ENCODE measurements at regions not wholly inside any gene's neighbourhood (a gene's known extent, or its start where the extent isn't known, plus 50 kb on each side); places are given as distances from the start of the nearest gene placed in this dataset.

GRCh38 chr1:60415696-60416095 is 342.1 kb upstream of the C1orf87 start:
- no peak for TF ChIP-seq POLR2AphosphoS5 (IDR thresholded peaks at IDR 0.05)
- no peak for TF ChIP-seq EP300 (IDR thresholded peaks at IDR 0.05)
- no peak for TF ChIP-seq POLR2A (IDR thresholded peaks at IDR 0.05)
- no peak for TF ChIP-seq CTCF (IDR thresholded peaks at IDR 0.05)
- no peak for DNase-seq (ENCODE audit: low spot score in 2 of 2)
- no peak overlapping the region for H3K27ac ChIP-seq
- H3K4me1 ChIP-seq, result no peaks in the 10 kb centered on the region
- H3K36me3 ChIP-seq, result no peaks in the 10 kb centered on the region
- no peak overlapping the region for H3K4me3 ChIP-seq
- H3K9me3 ChIP-seq, result no peaks in the 10 kb centered on the region
- H3K27me3 ChIP-seq, result no peaks in the 10 kb centered on the region

DNA sequence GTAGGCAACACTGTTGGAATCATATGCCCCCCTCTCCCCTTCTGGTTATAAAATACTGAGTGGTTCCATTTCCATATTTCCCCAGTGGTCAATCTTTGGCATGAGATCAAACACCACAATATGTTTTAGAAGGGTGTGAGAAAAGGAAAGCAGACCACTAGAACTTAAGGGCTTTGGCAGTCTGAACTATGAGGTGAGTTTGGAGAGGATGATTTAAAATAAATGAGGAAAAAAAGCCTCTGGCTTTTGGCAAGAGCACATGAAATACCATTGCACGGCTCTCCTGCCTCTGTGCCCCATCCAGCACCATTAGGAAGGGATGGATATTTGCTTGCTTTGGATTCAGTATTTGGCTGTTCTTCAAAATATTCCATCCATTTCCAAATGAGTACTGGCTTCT is 339.5 kb upstream of the C1orf87 start:
- no peaks in the 10 kb centered on the region for H3K9me3 ChIP-seq
- H3K27ac ChIP-seq, result no peak overlapping the region
- DNase-seq (ENCODE audit: low spot score in 2 of 2), result no peak
- no peaks in the 10 kb centered on the region for H3K4me1 ChIP-seq
- 25% methylated on average over 1 of the region's 1 CpG for WGBS
- no peaks in the 10 kb centered on the region for H3K36me3 ChIP-seq
- no peaks in the 10 kb centered on the region for H3K27me3 ChIP-seq
- no peak overlapping the region for H3K4me3 ChIP-seq
- no peak for TF ChIP-seq POLR2A (IDR thresholded peaks at IDR 0.05)
- TF ChIP-seq CTCF (IDR thresholded peaks at IDR 0.05), result no peak
- TF ChIP-seq POLR2AphosphoS5 (IDR thresholded peaks at IDR 0.05), result no peak
- TF ChIP-seq EP300 (IDR thresholded peaks at IDR 0.05), result no peak

- 27% methylated on average over 2 of the region's 2 CpGs for WGBS
- H3K4me1 ChIP-seq, result no peaks in the 10 kb centered on the region
- no peaks in the 10 kb centered on the region for H3K36me3 ChIP-seq
- no peak overlapping the region for H3K27ac ChIP-seq
- TF ChIP-seq EP300 (IDR thresholded peaks at IDR 0.05) (no peak), POLR2A (IDR thresholded peaks at IDR 0.05) (no peak), CTCF (IDR thresholded peaks at IDR 0.05) (no peak), POLR2AphosphoS5 (IDR thresholded peaks at IDR 0.05) (no peak)
- H3K27me3 ChIP-seq, result no peaks in the 10 kb centered on the region
- no peak overlapping the region for H3K4me3 ChIP-seq
- no peak for DNase-seq (ENCODE audit: low spot score in 2 of 2)
- no peaks in the 10 kb centered on the region for H3K9me3 ChIP-seq
Observed at GRCh38 chr1:60411591-60411990, 338.0 kb upstream of the C1orf87 start.

DNA sequence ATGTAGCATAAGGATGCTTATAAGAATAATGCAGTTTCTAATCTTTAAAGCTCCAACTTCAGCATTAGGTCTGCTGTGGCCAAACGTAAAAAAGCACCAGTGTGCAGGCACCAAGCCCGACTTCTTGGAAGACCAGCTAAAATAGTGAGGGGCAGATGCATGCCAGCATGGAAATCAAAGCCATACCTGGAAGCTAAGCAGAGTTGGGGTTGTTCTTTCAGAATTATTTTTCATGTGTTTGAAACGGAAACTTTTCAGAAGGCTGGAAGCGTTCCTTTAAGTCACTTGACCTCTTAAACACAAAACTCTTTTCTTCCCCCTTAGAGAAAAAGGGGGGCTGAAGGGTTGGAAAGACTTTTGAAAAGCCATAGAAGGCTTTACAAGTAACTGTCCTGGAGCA is 329.2 kb upstream of the C1orf87 start:
- 50% methylated on average over 4 of the region's 4 CpGs for WGBS
- no peaks in the 10 kb centered on the region for H3K4me1 ChIP-seq
- no peak overlapping the region for H3K4me3 ChIP-seq
- no peaks in the 10 kb centered on the region for H3K9me3 ChIP-seq
- H3K27ac ChIP-seq, result no peak overlapping the region
- H3K36me3 ChIP-seq, result no peaks in the 10 kb centered on the region
- TF ChIP-seq POLR2A (IDR thresholded peaks at IDR 0.05) (no peak), POLR2AphosphoS5 (IDR thresholded peaks at IDR 0.05) (no peak), CTCF (IDR thresholded peaks at IDR 0.05) (no peak), EP300 (IDR thresholded peaks at IDR 0.05) (no peak)
- no peak for DNase-seq (ENCODE audit: low spot score in 2 of 2)
- peaks cover 8% of the 10 kb centered on the region for H3K27me3 ChIP-seq

DNA sequence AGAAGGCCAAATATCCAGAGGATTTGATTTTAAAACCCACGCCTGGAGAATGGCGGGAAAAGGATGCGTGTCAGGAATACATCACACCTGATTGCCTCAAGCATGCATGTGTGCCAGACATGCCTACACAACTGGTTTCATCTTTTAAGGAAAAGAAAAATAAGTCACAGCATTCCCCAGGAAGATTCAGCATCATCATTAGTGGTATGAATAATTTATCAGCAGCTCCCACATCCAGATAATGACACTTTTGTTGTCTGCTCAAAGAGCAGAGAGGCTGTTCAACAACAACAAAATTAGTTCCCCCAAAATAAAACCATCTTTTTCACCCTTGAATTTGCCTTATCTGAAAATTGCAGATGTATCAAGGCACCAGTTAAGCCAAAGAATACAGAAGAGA is 328.6 kb upstream of the C1orf87 start:
- Histone ChIP-seq H3K27me3 (peaks cover 8% of the 10 kb centered on the region), H3K36me3 (no peaks in the 10 kb centered on the region), H3K27ac (no peak overlapping the region), H3K9me3 (no peaks in the 10 kb centered on the region), H3K4me3 (no peak overlapping the region), H3K4me1 (no peaks in the 10 kb centered on the region)
- WGBS, result 65% methylated on average over 3 of the region's 3 CpGs
- no peak for TF ChIP-seq POLR2AphosphoS5 (IDR thresholded peaks at IDR 0.05)
- DNase-seq (ENCODE audit: low spot score in 2 of 2), result no peak

GRCh38 chr1:60394436-60394835 is 320.9 kb upstream of the C1orf87 start:
- H3K4me3 ChIP-seq, result no peak overlapping the region
- no peaks in the 10 kb centered on the region for H3K36me3 ChIP-seq
- H3K4me1 ChIP-seq, result no peaks in the 10 kb centered on the region
- no peaks in the 10 kb centered on the region for H3K27me3 ChIP-seq
- no peaks in the 10 kb centered on the region for H3K9me3 ChIP-seq
- no peak overlapping the region for H3K27ac ChIP-seq
- DNase-seq (ENCODE audit: low spot score in 2 of 2), result no peak
- WGBS, result 42% methylated on average over 3 of the region's 3 CpGs
- TF ChIP-seq POLR2AphosphoS5 (IDR thresholded peaks at IDR 0.05) (peak in 1 of 3 donors; percentile 39), EP300 (IDR thresholded peaks at IDR 0.05) (no peak)

Data from suprapubic skin (tissue), 4 donors.